ENCODE measurements at regions not wholly inside any gene's neighbourhood (a gene's known extent, or its start where the extent isn't known, plus 50 kb on each side); places are given as distances from the start of the nearest gene placed in this dataset.
A peak's percentile ranks its signal among the peaks of the same experiment; 100 is the strongest.

GRCh38 chr2:128556089-128556488 lies 237.4 kb upstream of the HS6ST1 start:
- Histone ChIP-seq H3K4me3 (no peak overlapping the region), H3K9me3 (no peaks in the 10 kb centered on the region), H3K36me3 (no peaks in the 10 kb centered on the region), H3K27ac (no peak overlapping the region), H3K4me1 (no peaks in the 10 kb centered on the region), H3K27me3 (no peaks in the 10 kb centered on the region)
- TF ChIP-seq, protein P1, sequence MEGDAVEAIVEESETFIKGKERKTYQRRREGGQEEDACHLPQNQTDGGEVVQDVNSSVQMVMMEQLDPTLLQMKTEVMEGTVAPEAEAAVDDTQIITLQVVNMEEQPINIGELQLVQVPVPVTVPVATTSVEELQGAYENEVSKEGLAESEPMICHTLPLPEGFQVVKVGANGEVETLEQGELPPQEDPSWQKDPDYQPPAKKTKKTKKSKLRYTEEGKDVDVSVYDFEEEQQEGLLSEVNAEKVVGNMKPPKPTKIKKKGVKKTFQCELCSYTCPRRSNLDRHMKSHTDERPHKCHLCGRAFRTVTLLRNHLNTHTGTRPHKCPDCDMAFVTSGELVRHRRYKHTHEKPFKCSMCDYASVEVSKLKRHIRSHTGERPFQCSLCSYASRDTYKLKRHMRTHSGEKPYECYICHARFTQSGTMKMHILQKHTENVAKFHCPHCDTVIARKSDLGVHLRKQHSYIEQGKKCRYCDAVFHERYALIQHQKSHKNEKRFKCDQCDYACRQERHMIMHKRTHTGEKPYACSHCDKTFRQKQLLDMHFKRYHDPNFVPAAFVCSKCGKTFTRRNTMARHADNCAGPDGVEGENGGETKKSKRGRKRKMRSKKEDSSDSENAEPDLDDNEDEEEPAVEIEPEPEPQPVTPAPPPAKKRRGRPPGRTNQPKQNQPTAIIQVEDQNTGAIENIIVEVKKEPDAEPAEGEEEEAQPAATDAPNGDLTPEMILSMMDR (IDR thresholded peaks at IDR 0.05): no peak
- TF ChIP-seq EP300 (IDR thresholded peaks at IDR 0.05) (no peak), POLR2A (IDR thresholded peaks at IDR 0.05) (no peak)
- no peak for DNase-seq (ENCODE audit: low spot score in 2 of 2)
- WGBS, 2 donors: 84 to 93% methylated on average over 3 of the region's 3 CpGs

DNA sequence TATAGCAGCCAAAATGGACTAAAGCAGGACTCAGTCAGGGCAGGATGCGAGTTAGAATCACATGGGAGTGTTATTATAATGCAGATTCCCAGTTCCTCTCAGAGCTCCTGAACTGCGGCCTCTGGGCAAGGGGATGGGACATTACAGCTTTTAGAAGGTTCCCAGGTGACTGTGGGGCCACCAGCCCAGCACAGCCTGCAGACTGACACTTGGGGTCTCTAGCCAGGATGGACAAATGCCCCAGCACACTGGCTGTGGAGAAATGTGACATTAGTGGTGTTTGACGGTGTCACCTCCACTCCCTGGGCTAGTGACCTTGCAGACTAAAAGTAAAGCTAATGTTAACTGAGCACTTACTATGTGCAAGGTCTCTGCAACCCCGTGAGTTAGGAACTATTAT lies 238.0 kb upstream of the HS6ST1 start:
- Histone ChIP-seq H3K9me3 (no peaks in the 10 kb centered on the region), H3K4me3 (no peak overlapping the region), H3K4me1 (no peaks in the 10 kb centered on the region), H3K27ac (no peak overlapping the region), H3K27me3 (no peaks in the 10 kb centered on the region), H3K36me3 (no peaks in the 10 kb centered on the region)
- 91 to 94% methylated on average over 4 of the region's 4 CpGs for WGBS, 2 donors
- DNase-seq (ENCODE audit: low spot score in 2 of 2): no peak
- TF ChIP-seq EP300 (IDR thresholded peaks at IDR 0.05): no peak
- no peak for TF ChIP-seq POLR2A (IDR thresholded peaks at IDR 0.05)
- TF ChIP-seq, protein P1 (IDR thresholded peaks at IDR 0.05): no peak

- H3K27ac ChIP-seq: no peak overlapping the region
- H3K36me3 ChIP-seq: no peaks in the 10 kb centered on the region
- DNase-seq (ENCODE audit: low spot score in 2 of 2): no peak
- H3K9me3 ChIP-seq: no peaks in the 10 kb centered on the region
- WGBS, 2 donors: 85 to 95% methylated on average over 6 of the region's 6 CpGs
- TF ChIP-seq EP300 (IDR thresholded peaks at IDR 0.05) (no peak), POLR2A (IDR thresholded peaks at IDR 0.05) (no peak)
- TF ChIP-seq, protein P1 (IDR thresholded peaks at IDR 0.05): no peak
- H3K4me1 ChIP-seq: no peaks in the 10 kb centered on the region
- H3K4me3 ChIP-seq: no peak overlapping the region
- no peaks in the 10 kb centered on the region for H3K27me3 ChIP-seq
Observed at GRCh38 chr2:128557069-128557468, 238.4 kb upstream of the HS6ST1 start.

DNA sequence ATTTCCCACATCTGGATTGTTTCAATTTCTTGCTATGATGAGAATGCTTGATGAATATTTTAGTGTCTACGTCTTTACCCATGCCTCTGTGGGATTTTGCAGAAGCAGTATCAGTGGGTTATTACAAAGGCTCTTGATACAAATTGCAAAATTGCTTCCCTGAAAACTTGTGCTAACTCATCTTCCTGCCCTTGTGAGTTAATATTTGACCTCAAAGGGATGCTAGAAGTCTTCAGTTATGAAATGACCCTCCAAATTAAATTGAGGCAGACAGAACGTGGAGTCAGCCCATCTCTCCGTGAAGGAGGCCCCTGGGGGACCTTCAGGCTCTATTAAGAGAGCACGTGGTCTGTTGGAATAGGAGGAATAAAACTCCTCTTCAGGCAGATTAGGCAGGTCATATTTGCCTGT lies 239.2 kb upstream of the HS6ST1 start:
- Histone ChIP-seq H3K4me1 (peaks cover 0 to 4% (median 0%) of the 10 kb centered on the region in 4 donors), H3K9me3 (no peaks in the 10 kb centered on the region), H3K36me3 (no peaks in the 10 kb centered on the region), H3K27ac (peak overlapping the region in 1 of 4 donors; percentile 36), H3K27me3 (no peaks in the 10 kb centered on the region), H3K4me3 (no peak overlapping the region)
- TF ChIP-seq, protein P1 (IDR thresholded peaks at IDR 0.05): no peak
- TF ChIP-seq EP300 (IDR thresholded peaks at IDR 0.05): peak in 1 of 2 donors; percentile 40
- DNase-seq (ENCODE audit: low spot score in 2 of 2): peak in 1 of 2 donors; percentile 23
- 28% methylated on average over 4 of the region's 4 CpGs for WGBS, 2 donors

GRCh38 chr2:128558441-128558840 lies 239.8 kb upstream of the HS6ST1 start:
- Histone ChIP-seq H3K36me3 (no peaks in the 10 kb centered on the region), H3K27ac (peak overlapping the region in 1 of 4 donors; percentile 36), H3K9me3 (no peaks in the 10 kb centered on the region), H3K4me1 (peaks cover 0 to 10% (median 1%) of the 10 kb centered on the region in 4 donors), H3K4me3 (no peak overlapping the region), H3K27me3 (no peaks in the 10 kb centered on the region)
- no peak for DNase-seq (ENCODE audit: low spot score in 2 of 2)
- WGBS, 2 donors: 73 to 75% methylated on average over 3 of the region's 3 CpGs
- no peak for TF ChIP-seq EP300 (IDR thresholded peaks at IDR 0.05)
- TF ChIP-seq, protein P1 (IDR thresholded peaks at IDR 0.05): no peak
- no peak for TF ChIP-seq POLR2A (IDR thresholded peaks at IDR 0.05)
